Neural cell (in vitro differentiated cells): ENCODE measurements at regions not wholly inside any gene's neighbourhood (a gene's known extent, or its start where the extent isn't known, plus 50 kb on each side); places are given as distances from the start of the nearest gene placed in this dataset.

ENCODE experiments used
- H2AFZ ChIP-seq: fragments of 200-600, 300-800 bp; sonication (generic), shearing (Covaris generic); 2 replicates; pipeline ENCODE4 v1.6.0; 2014; ENCODE audit warnings: low read depth, mild to moderate bottlenecking, antibody characterized with exemption, low read length, moderate library complexity
- H3F3A ChIP-seq: fragments of 200-600 bp; shearing (Covaris generic); 2 replicates; pipeline ENCODE4 v1.6.1; 2016; ENCODE audit warnings: mild to moderate bottlenecking, moderate library complexity, mixed read lengths, antibody characterized with exemption, low read length; ENCODE audit not compliant: insufficient read depth, poor library complexity, severe bottlenecking
- H3K27ac ChIP-seq: fragments of 200-600, 300-800 bp; sonication (generic), shearing (Covaris generic); 2 replicates; pipeline ENCODE4 v1.5.1; 2014; ENCODE audit warnings: mild to moderate bottlenecking, low read length, moderate library complexity
- H3K27me3 ChIP-seq: fragments of 300-800, 200-600 bp; sonication (generic), shearing (Covaris generic); 2 replicates; pipeline ENCODE4 v1.6.0; 2014; ENCODE audit warnings: mild to moderate bottlenecking, low read depth, low read length, moderate library complexity; ENCODE audit not compliant: insufficient read depth
- H3K36me3 ChIP-seq: fragments of 300-800, 200-600 bp; sonication (generic), shearing (Covaris generic); 2 replicates; pipeline ENCODE4 v1.5.1; 2014; ENCODE audit warnings: mild to moderate bottlenecking, antibody characterized with exemption, low read length, moderate library complexity; ENCODE audit not compliant: insufficient read depth
- H3K4me2 ChIP-seq: fragments of 300-800, 200-600 bp; sonication (generic), shearing (Covaris generic); 2 replicates; pipeline ENCODE4 v1.6.0; 2014; ENCODE audit warnings: mild to moderate bottlenecking, low read length
- H3K4me3 ChIP-seq: fragments of 300-800, 200-600 bp; sonication (generic), shearing (Covaris generic); 2 replicates; pipeline ENCODE4 v1.5.1; 2014; ENCODE audit warnings: mild to moderate bottlenecking, low read length, moderate library complexity
- H3K79me2 ChIP-seq: fragments of 200-600 bp; shearing (Covaris generic); replicated peaks from 2 replicates; pipeline ENCODE4 v1.6.0; 2014; ENCODE audit warnings: mild to moderate bottlenecking, low read length, moderate library complexity; ENCODE audit not compliant: insufficient read depth
- H3K9ac ChIP-seq: fragments of 300-800, 200-600 bp; sonication (generic), shearing (Covaris generic); 2 replicates; pipeline ENCODE4 v1.6.1; 2016; ENCODE audit warnings: mild to moderate bottlenecking, low read length, mixed read lengths
- H3K9me2 ChIP-seq: fragments of 200-600 bp; shearing (Covaris generic); 2 replicates; pipeline ENCODE4 v1.6.1; 2016; ENCODE audit warnings: mild to moderate bottlenecking, low read length, mixed read lengths; ENCODE audit not compliant: insufficient read depth
- H3K9me3 ChIP-seq: fragments of 200-600, 300-800 bp; sonication (generic), shearing (Covaris generic); 2 replicates; pipeline ENCODE4 v1.6.1; 2016; ENCODE audit warnings: mild to moderate bottlenecking, mixed run types, low read length, moderate library complexity, mixed read lengths
- H4K20me1 ChIP-seq: fragments of 200-600 bp; shearing (Covaris generic); 2 replicates; pipeline ENCODE4 v1.6.1; 2016; ENCODE audit warnings: mild to moderate bottlenecking, mixed run types; ENCODE audit not compliant: insufficient read depth
- EP300 ChIP-seq: fragments of 450-650 bp; conservative IDR thresholded peaks from 2 replicates; pipeline ENCODE4 v1.6.1; 2014; ENCODE audit warnings: antibody characterized with exemption, mild to moderate bottlenecking, moderate library complexity; ENCODE audit not compliant: poor library complexity, severe bottlenecking
- EZH2 ChIP-seq: fragments of 200-600, 300-800 bp; shearing (Covaris generic), sonication (generic); IDR thresholded peaks from 2 replicates; pipeline ENCODE4 v1.6.1; 2014; ENCODE audit warnings: antibody characterized with exemption, low read length, borderline replicate concordance, mild to moderate bottlenecking; ENCODE audit not compliant: insufficient read depth, poor library complexity, severe bottlenecking
- MXI1 ChIP-seq: fragments of 450-650 bp; conservative IDR thresholded peaks from 2 replicates; pipeline ENCODE4 v1.6.1; 2014; ENCODE audit warnings: antibody characterized with exemption, mild to moderate bottlenecking; ENCODE audit not compliant: poor library complexity, severe bottlenecking
- POLR2AphosphoS5 ChIP-seq: IDR thresholded peaks from 2 replicates; pipeline ENCODE4 v1.6.1; 2012
- RAD21 ChIP-seq: fragments of 450-650 bp; conservative IDR thresholded peaks from 2 replicates; pipeline ENCODE4 v1.6.1; 2014; ENCODE audit warnings: antibody characterized with exemption, mild to moderate bottlenecking, moderate library complexity
- SMC3 ChIP-seq: fragments of 450-650 bp; conservative IDR thresholded peaks from 2 replicates; pipeline ENCODE4 v1.6.1; 2014; ENCODE audit warnings: antibody characterized with exemption, mild to moderate bottlenecking, moderate library complexity; ENCODE audit not compliant: poor library complexity
- TAF1 ChIP-seq: IDR thresholded peaks from 2 replicates; pipeline ENCODE4 v1.6.1; 2012; ENCODE audit warnings: low read depth
- TF ChIP-seq, protein P1 (sequence below): IDR thresholded peaks from 2 replicates; pipeline ENCODE4 v1.6.1; 2012; ENCODE audit warnings: borderline replicate concordance
- TF ChIP-seq, protein P2 (sequence below): fragments of 450-650 bp; IDR thresholded peaks from 2 replicates; pipeline ENCODE4 v1.5.1; 2014; ENCODE audit warnings: antibody characterized with exemption, mild to moderate bottlenecking, moderate library complexity; ENCODE audit not compliant: poor library complexity, severe bottlenecking

DNA sequence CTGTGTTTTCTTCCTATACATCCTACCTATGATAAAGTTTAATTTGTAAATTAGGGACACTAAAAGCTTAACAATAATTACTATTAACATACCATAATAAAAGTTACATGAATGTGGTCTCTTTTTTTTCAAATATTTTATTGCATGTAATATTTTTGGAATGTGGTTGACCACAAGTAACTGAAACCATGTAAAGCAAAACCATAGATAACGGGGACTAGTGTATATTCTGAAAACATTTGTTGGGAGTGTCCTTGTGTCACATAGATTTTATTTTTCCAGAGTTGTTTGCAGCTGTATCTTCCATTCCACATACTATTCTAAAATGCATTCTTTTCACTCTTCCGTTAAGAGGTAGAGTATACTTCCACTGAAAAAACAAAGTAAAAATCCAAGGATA is 200.4 kb downstream of the KIF18A start:
- H3K9ac ChIP-seq, result no peak overlapping the region

DNA sequence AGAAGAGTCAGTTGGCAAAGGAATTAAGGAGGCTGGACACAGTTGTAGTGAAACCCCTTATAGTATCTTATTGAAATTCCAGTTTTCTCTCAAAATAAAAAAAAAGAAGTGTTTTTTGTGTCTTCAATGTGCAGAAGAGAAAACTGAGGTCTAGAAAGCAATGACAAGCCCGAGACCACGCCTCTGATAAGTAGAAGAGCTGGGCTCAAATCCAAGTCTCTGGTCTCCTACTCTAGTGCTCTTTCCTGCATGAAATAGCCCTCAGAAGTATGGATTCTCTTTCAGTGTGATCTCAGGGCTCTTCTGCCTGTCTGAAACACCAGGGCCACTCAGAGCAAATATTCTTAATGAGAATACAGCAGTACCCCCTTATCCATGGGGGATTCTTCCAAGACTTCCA is 200.9 kb downstream of the KIF18A start:
- no peaks in the 10 kb centered on the region for H3F3A ChIP-seq
- no peaks in the 10 kb centered on the region for H3K79me2 ChIP-seq
- no peaks in the 10 kb centered on the region for H3K9me3 ChIP-seq
- no peaks in the 10 kb centered on the region for H3K9me2 ChIP-seq
- H2AFZ ChIP-seq, result no peak overlapping the region
- H3K27me3 ChIP-seq, result peaks cover 38% of the 10 kb centered on the region
- no peak overlapping the region for H3K4me3 ChIP-seq
- no peak overlapping the region for H3K27ac ChIP-seq
- no peak overlapping the region for H3K4me2 ChIP-seq
- no peaks in the 10 kb centered on the region for H4K20me1 ChIP-seq
- no peak for TF ChIP-seq POLR2AphosphoS5
- TF ChIP-seq, protein P1, sequence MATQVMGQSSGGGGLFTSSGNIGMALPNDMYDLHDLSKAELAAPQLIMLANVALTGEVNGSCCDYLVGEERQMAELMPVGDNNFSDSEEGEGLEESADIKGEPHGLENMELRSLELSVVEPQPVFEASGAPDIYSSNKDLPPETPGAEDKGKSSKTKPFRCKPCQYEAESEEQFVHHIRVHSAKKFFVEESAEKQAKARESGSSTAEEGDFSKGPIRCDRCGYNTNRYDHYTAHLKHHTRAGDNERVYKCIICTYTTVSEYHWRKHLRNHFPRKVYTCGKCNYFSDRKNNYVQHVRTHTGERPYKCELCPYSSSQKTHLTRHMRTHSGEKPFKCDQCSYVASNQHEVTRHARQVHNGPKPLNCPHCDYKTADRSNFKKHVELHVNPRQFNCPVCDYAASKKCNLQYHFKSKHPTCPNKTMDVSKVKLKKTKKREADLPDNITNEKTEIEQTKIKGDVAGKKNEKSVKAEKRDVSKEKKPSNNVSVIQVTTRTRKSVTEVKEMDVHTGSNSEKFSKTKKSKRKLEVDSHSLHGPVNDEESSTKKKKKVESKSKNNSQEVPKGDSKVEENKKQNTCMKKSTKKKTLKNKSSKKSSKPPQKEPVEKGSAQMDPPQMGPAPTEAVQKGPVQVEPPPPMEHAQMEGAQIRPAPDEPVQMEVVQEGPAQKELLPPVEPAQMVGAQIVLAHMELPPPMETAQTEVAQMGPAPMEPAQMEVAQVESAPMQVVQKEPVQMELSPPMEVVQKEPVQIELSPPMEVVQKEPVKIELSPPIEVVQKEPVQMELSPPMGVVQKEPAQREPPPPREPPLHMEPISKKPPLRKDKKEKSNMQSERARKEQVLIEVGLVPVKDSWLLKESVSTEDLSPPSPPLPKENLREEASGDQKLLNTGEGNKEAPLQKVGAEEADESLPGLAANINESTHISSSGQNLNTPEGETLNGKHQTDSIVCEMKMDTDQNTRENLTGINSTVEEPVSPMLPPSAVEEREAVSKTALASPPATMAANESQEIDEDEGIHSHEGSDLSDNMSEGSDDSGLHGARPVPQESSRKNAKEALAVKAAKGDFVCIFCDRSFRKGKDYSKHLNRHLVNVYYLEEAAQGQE, result no peak
- TF ChIP-seq, protein P2, sequence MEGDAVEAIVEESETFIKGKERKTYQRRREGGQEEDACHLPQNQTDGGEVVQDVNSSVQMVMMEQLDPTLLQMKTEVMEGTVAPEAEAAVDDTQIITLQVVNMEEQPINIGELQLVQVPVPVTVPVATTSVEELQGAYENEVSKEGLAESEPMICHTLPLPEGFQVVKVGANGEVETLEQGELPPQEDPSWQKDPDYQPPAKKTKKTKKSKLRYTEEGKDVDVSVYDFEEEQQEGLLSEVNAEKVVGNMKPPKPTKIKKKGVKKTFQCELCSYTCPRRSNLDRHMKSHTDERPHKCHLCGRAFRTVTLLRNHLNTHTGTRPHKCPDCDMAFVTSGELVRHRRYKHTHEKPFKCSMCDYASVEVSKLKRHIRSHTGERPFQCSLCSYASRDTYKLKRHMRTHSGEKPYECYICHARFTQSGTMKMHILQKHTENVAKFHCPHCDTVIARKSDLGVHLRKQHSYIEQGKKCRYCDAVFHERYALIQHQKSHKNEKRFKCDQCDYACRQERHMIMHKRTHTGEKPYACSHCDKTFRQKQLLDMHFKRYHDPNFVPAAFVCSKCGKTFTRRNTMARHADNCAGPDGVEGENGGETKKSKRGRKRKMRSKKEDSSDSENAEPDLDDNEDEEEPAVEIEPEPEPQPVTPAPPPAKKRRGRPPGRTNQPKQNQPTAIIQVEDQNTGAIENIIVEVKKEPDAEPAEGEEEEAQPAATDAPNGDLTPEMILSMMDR, result no peak
- no peak for TF ChIP-seq TAF1
- TF ChIP-seq RAD21, result no peak
- no peak for TF ChIP-seq MXI1
- TF ChIP-seq SMC3, result no peak
- H3K36me3 ChIP-seq, result no peaks in the 10 kb centered on the region
- no peak overlapping the region for H3K9ac ChIP-seq

More for the DNA sequence above, 200.4 kb downstream of the KIF18A start:
- no peaks in the 10 kb centered on the region for H3K36me3 ChIP-seq
- H3K9me2 ChIP-seq, result no peaks in the 10 kb centered on the region
- H3F3A ChIP-seq, result no peaks in the 10 kb centered on the region
- no peak overlapping the region for H3K4me2 ChIP-seq
- no peak overlapping the region for H3K27ac ChIP-seq
- TF ChIP-seq POLR2AphosphoS5, result no peak
- H3K27me3 ChIP-seq, result peaks cover 35% of the 10 kb centered on the region
- H2AFZ ChIP-seq, result no peak overlapping the region
- H3K79me2 ChIP-seq, result no peaks in the 10 kb centered on the region
- H3K9me3 ChIP-seq, result no peaks in the 10 kb centered on the region
- no peaks in the 10 kb centered on the region for H4K20me1 ChIP-seq
- H3K4me3 ChIP-seq, result no peak overlapping the region

DNA sequence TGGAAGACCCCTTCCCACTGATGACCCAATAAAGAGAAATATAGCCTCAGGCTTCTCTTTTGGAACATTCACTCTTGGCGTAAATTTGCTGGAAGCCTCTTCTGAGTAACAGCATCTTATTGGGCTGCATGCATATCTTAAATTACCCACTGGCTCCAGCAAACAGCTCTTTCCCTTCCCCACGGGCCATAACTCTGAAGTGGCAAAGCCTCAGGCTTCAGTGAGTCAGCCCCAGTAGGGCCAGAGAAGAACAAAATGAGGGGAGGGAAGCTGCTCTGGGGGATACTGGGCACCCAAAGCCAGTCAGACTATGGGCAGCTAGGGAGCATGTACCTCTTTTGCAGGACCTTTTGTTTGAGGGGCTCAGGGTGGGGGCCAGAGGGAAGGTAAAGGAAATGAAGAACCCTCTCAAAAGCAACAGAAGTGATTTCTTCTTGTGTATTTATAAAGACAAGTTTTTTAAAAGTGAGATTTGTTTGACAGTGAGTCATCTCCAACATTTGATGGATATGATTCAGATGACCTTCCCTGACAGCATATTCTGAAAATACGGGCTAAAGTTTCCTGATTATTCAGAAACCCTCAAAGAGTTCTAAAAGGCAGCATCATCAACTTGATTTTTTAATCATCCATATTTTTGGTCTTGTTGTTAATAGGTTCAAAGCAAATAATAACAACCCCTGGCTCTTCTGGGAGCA is 203.4 kb downstream of the KIF18A start:
- Histone ChIP-seq H3K4me2 (no peak overlapping the region), H4K20me1 (no peaks in the 10 kb centered on the region), H3K4me3 (no peak overlapping the region), H3K9me2 (no peaks in the 10 kb centered on the region), H2AFZ (no peak overlapping the region), H3K9ac (no peak overlapping the region), H3F3A (no peaks in the 10 kb centered on the region), H3K27me3 (peaks cover 38% of the 10 kb centered on the region), H3K27ac (no peak overlapping the region), H3K36me3 (no peaks in the 10 kb centered on the region), H3K79me2 (no peaks in the 10 kb centered on the region), H3K9me3 (no peaks in the 10 kb centered on the region)
- TF ChIP-seq, protein P2, result no peak
- no peak for TF ChIP-seq RAD21
- no peak for TF ChIP-seq TAF1
- TF ChIP-seq EZH2, result no peak
- no peak for TF ChIP-seq SMC3
- TF ChIP-seq POLR2AphosphoS5, result no peak
- TF ChIP-seq EP300, result no peak
- TF ChIP-seq, protein P1, result no peak
- TF ChIP-seq MXI1, result no peak
